ENCODE measurements at regions not wholly inside any gene's neighbourhood (a gene's known extent, or its start where the extent isn't known, plus 50 kb on each side); places are given as distances from the start of the nearest gene placed in this dataset.

DNA sequence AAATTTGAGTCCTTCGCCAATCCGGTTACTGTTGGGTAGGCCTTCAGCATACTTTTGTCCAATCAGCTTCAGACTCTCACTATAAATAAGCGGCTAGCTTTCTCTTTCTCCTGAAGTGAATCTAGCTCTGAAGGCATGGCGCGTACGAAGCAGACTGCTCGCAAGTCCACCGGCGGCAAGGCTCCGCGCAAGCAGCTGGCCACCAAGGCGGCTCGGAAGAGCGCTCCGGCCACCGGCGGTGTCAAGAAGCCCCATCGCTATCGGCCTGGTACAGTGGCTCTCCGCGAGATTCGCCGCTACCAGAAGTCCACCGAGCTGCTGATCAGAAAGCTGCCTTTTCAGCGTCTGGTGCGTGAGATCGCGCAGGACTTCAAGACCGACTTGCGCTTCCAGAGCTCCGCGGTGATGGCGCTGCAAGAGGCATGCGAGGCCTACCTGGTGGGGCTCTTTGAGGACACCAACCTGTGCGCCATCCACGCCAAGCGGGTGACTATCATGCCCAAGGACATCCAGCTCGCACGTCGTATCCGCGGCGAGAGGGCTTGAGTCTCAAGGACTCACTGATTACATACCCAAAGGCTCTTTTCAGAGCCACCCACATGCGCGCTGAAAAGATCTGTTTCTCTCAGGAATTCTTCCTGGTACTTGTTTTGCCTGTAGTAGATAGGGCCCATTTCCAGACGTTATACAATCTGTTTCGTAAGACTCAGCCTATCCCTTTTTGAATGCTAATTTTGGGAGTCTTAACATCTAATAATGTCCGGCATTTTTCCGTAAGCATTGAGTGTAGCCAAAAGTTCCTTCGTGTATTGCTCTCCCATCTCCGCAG lies 102.0 kb downstream of the OR2B2 start (continued):
- TF ChIP-seq, protein P1, sequence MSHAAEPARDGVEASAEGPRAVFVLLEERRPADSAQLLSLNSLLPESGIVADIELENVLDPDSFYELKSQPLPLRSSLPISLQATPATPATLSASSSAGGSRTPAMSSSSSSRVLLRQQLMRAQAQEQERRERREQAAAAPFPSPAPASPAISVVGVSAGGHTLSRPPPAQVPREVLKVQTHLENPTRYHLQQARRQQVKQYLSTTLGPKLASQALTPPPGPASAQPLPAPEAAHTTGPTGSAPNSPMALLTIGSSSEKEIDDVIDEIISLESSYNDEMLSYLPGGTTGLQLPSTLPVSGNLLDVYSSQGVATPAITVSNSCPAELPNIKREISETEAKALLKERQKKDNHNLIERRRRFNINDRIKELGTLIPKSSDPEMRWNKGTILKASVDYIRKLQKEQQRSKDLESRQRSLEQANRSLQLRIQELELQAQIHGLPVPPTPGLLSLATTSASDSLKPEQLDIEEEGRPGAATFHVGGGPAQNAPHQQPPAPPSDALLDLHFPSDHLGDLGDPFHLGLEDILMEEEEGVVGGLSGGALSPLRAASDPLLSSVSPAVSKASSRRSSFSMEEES (CRISPR knock-in tag; IDR thresholded peaks at IDR 0.05): peak; percentile 61; the same call in 1 of the 2 replicates
- peak; percentile 87; the same call in 1 of the 2 replicates for TF ChIP-seq MYC (CRISPR knock-in tag; IDR thresholded peaks at IDR 0.05; ENCODE audit: borderline replicate concordance)
- TF ChIP-seq ZFP41 (CRISPR knock-in tag; IDR thresholded peaks at IDR 0.05; ENCODE audit: borderline replicate concordance): peak; percentile 92; the same call in 1 of the 2 replicates
- TF ChIP-seq ZMYM3 (CRISPR knock-in tag; IDR thresholded peaks at IDR 0.05): 0 out of 2 replicates have a peak, but pooled peaks have one; percentile 41
- peak; percentile 26 for TF ChIP-seq TBL1XR1 (IDR thresholded peaks at IDR 0.05; ENCODE audit: borderline replicate concordance, low read length, partially characterized antibody)
- TF ChIP-seq, protein P2, sequence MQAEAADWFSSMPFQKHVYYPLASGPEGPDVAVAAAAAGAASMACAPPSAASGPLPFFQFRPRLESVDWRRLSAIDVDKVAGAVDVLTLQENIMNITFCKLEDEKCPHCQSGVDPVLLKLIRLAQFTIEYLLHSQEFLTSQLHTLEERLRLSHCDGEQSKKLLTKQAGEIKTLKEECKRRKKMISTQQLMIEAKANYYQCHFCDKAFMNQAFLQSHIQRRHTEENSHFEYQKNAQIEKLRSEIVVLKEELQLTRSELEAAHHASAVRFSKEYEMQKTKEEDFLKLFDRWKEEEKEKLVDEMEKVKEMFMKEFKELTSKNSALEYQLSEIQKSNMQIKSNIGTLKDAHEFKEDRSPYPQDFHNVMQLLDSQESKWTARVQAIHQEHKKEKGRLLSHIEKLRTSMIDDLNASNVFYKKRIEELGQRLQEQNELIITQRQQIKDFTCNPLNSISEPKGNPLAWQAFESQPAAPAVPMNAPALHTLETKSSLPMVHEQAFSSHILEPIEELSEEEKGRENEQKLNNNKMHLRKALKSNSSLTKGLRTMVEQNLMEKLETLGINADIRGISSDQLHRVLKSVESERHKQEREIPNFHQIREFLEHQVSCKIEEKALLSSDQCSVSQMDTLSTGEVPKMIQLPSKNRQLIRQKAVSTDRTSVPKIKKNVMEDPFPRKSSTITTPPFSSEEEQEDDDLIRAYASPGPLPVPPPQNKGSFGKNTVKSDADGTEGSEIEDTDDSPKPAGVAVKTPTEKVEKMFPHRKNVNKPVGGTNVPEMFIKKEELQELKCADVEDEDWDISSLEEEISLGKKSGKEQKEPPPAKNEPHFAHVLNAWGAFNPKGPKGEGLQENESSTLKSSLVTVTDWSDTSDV (CRISPR knock-in tag; IDR thresholded peaks at IDR 0.05): no peak
- TF ChIP-seq, protein P3, sequence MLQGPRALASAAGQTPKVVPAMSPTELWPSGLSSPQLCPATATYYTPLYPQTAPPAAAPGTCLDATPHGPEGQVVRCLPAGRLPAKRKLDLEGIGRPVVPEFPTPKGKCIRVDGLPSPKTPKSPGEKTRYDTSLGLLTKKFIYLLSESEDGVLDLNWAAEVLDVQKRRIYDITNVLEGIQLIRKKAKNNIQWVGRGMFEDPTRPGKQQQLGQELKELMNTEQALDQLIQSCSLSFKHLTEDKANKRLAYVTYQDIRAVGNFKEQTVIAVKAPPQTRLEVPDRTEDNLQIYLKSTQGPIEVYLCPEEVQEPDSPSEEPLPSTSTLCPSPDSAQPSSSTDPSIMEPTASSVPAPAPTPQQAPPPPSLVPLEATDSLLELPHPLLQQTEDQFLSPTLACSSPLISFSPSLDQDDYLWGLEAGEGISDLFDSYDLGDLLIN (CRISPR knock-in tag; IDR thresholded peaks at IDR 0.05; ENCODE audit: borderline replicate concordance): no peak
- TF ChIP-seq NRL (CRISPR knock-in tag; IDR thresholded peaks at IDR 0.05; ENCODE audit: borderline replicate concordance): peak; percentile 100
- TF ChIP-seq ZNF446 (CRISPR knock-in tag; IDR thresholded peaks at IDR 0.05): peak; percentile 92
- TF ChIP-seq FOXA1 (IDR thresholded peaks at IDR 0.05): no peak
- TF ChIP-seq FOXA1 (CRISPR knock-in tag; IDR thresholded peaks at IDR 0.05): peak; percentile 48
- peak; percentile 77 for TF ChIP-seq ZC3H13 (CRISPR knock-in tag; IDR thresholded peaks at IDR 0.05)
- TF ChIP-seq ZNF136 (CRISPR knock-in tag; IDR thresholded peaks at IDR 0.05; ENCODE audit: low read depth): peak; percentile 77; the same call in 1 of the 2 replicates
- TF ChIP-seq ZFP82 (CRISPR knock-in tag; IDR thresholded peaks at IDR 0.05; ENCODE audit: borderline replicate concordance): peak; percentile 74; the same call in 1 of the 2 replicates
- no peak for TF ChIP-seq FOXK1 (CRISPR knock-in tag; IDR thresholded peaks at IDR 0.05; ENCODE audit: borderline replicate concordance, low read depth)
- TF ChIP-seq ZBTB20 (CRISPR knock-in tag; IDR thresholded peaks at IDR 0.05; ENCODE audit: borderline replicate concordance, low read depth): peak; percentile 97
- TF ChIP-seq SCMH1 (CRISPR knock-in tag; IDR thresholded peaks at IDR 0.05; ENCODE audit: borderline replicate concordance): no peak
- peak; percentile 51; the same call in 1 of the 2 replicates for TF ChIP-seq SP2 (CRISPR knock-in tag; IDR thresholded peaks at IDR 0.05)
- TF ChIP-seq, protein P4, sequence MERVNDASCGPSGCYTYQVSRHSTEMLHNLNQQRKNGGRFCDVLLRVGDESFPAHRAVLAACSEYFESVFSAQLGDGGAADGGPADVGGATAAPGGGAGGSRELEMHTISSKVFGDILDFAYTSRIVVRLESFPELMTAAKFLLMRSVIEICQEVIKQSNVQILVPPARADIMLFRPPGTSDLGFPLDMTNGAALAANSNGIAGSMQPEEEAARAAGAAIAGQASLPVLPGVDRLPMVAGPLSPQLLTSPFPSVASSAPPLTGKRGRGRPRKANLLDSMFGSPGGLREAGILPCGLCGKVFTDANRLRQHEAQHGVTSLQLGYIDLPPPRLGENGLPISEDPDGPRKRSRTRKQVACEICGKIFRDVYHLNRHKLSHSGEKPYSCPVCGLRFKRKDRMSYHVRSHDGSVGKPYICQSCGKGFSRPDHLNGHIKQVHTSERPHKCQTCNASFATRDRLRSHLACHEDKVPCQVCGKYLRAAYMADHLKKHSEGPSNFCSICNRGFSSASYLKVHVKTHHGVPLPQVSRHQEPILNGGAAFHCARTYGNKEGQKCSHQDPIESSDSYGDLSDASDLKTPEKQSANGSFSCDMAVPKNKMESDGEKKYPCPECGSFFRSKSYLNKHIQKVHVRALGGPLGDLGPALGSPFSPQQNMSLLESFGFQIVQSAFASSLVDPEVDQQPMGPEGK (CRISPR knock-in tag; IDR thresholded peaks at IDR 0.05): peak; percentile 11; the same call in 1 of the 2 replicates
- TF ChIP-seq FIP1L1 (IDR thresholded peaks at IDR 0.05; ENCODE audit: borderline replicate concordance, insufficient read depth, low read depth, low read length): peak; percentile 100
- TF ChIP-seq, protein P5, sequence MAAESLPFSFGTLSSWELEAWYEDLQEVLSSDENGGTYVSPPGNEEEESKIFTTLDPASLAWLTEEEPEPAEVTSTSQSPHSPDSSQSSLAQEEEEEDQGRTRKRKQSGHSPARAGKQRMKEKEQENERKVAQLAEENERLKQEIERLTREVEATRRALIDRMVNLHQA (CRISPR knock-in tag; IDR thresholded peaks at IDR 0.05): no peak

Data from HepG2 (cell line).